ENCODE measurements at regions not wholly inside any gene's neighbourhood (a gene's known extent, or its start where the extent isn't known, plus 50 kb on each side); places are given as distances from the start of the nearest gene placed in this dataset.

DNA sequence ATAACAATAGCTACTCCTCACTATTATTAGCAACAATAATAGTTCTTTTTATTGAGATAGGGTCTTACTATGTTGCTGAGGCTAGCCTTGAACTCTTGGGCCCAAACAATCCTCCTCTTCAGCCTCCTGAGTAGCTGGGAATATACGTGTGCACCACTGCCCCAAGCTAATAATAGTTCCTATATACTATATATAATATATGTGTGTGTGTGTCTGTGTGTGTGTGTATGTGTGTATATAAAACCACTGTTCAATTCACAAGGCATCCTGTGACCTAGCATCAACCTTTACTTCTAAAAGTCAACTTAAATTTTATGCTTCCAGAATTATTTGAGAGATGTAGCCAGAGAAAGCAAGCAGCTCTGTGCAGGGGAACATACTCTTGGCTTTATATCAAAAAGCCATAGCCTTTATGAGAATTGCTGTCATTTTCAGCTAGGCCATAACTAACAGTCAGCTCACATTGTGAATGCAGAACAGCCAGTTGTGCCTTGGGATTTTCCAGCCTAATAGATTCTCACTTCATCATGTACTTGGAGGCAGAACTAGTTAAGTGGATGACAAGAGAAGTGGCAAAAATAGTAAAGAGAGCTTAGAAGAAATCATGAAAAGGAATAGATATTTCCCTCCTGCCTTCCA is 665.5 kb downstream of the NYAP2 start:
- Mint-ChIP-seq H3K4me3 (no peak overlapping the region), H3K9me3 (no peaks in the 10 kb centered on the region), H3K36me3 (ENCODE audit: low read depth) (no peaks in the 10 kb centered on the region), H3K4me1 (no peaks in the 10 kb centered on the region), H3K27me3 (no peaks in the 10 kb centered on the region), H3K27ac (no peak overlapping the region)
- no peak for DNase-seq
- ChIA-PET CTCF (no interaction called here), POLR2A (no interaction called here)

DNA sequence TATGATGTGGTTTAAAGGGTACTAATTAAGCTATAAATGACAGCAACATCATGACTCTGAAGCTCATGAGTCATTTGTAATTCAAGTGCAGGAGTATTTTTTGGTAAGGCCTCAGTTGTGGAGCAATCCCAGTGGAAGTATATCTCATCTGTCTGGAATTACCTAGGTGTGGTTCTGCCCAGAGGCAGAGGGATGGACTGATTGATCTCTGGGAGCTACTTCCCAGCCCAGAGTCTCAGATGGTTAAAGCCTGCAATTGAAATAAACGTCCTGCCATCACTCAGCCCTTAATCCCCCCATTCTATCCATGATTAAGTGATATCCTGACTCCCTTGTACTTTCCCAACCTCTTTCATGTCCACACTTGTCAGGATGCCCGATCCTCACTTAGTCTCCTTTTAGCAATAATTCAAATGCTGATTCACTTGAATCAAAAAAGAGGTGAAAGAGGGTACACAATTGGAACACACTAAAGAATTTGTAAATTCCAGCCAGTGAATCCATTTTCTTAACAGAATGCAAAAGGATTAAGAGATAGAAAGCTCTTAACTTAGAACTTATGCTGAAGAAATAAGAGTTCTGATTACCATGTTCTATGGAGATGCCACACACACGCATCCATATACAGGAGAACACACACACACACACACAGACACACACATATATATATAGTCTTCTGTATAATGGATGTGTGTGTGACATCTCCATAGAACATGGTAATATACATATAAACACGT is 664.4 kb downstream of the NYAP2 start:
- POLR2A ChIA-PET, result no interaction called here
- H3K27ac Mint-ChIP-seq, result no peak overlapping the region

DNA sequence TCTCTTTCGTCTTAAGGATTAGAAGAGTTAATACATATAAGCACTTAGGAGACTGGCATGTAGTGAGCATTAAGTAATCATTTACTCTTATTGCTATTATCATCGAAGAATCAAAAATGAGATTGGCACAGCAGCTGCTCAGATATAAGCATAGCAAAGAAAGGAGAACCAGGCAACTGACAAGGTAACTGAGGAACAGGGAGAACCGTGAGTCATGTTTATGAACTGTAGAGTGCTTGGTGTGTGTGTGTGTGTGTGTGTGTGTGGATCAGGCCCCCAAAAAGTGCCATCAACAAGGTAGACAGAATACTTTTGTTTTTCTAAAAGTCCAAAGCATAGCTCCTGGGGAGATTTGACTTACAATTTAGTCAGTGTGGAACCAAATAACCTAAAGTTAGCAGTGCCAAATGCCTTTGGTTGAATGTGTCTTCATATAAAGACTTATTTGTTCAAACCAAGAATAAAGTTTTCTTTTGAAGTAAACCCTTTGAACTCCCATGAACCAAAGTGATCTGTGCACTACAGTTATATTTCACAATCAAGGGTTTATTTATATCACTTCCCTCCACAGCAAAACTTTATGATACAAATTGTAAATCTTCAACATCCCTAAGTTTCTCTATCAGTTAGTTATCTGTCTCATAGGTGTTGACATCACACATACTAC is 660.6 kb downstream of the NYAP2 start:
- Mint-ChIP-seq H3K4me1 (no peaks in the 10 kb centered on the region), H3K9me3 (no peaks in the 10 kb centered on the region), H3K4me3 (no peak overlapping the region), H3K27ac (no peak overlapping the region), H3K27me3 (no peaks in the 10 kb centered on the region), H3K36me3 (ENCODE audit: low read depth) (no peaks in the 10 kb centered on the region)
- no peak for DNase-seq
- CTCF ChIA-PET, result no interaction called here
- POLR2A ChIA-PET, result no interaction called here

More for the DNA sequence above, 664.4 kb downstream of the NYAP2 start:
- no peaks in the 10 kb centered on the region for H3K27me3 Mint-ChIP-seq
- no peaks in the 10 kb centered on the region for H3K36me3 Mint-ChIP-seq (ENCODE audit: low read depth)
- CTCF ChIA-PET, result no interaction called here
- no peaks in the 10 kb centered on the region for H3K4me1 Mint-ChIP-seq
- DNase-seq, result no peak
- H3K9me3 Mint-ChIP-seq, result no peaks in the 10 kb centered on the region
- no peak overlapping the region for H3K4me3 Mint-ChIP-seq

DNA sequence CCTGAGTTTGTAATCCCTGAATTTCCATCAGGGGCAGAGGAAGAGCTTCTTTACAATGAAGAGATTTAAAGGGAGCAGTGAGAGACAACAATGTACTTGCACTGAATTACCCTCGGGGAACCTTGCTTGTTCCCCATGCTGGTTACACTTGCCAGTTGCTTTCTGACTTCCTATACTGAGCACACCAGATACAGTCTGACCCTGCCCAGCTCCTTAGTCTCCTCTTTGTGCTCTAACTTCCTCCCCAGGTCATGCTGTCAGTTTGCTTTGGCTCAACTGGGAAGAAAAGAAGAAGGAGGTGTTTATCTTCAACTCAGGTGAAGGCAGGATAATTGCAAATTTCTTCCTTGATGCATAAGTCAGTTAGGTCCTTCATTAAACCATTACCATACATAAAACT is 658.4 kb downstream of the NYAP2 start:
- DNase-seq, result no peak
- no peak overlapping the region for H3K27ac Mint-ChIP-seq
- H3K4me1 Mint-ChIP-seq, result no peaks in the 10 kb centered on the region
- H3K9me3 Mint-ChIP-seq, result no peaks in the 10 kb centered on the region
- CTCF ChIA-PET, result no interaction called here
- no peaks in the 10 kb centered on the region for H3K27me3 Mint-ChIP-seq
- no peak overlapping the region for H3K4me3 Mint-ChIP-seq
- no peaks in the 10 kb centered on the region for H3K36me3 Mint-ChIP-seq (ENCODE audit: low read depth)
- POLR2A ChIA-PET, result no interaction called here

DNA sequence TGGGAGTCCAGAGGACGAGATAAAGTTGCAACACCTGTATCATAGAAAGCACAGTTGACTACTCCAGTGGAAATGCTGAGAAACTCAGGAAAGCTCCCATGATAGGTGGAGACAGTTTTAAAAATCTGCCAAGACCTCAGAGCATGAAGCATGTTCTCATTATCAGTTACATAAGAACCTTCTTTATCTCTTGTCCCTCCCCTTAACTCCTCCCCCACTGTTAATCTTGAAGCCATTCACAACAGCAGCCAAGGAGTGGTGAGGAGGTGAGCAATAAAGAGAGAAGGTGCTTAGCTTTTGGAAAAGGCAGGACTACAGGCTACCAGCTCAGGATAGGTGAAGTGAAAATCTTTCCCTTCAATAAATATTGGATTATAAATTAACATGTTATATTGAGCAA is 657.9 kb downstream of the NYAP2 start:
- Mint-ChIP-seq H3K4me1 (no peaks in the 10 kb centered on the region), H3K27me3 (no peaks in the 10 kb centered on the region), H3K9me3 (no peaks in the 10 kb centered on the region), H3K4me3 (no peak overlapping the region), H3K27ac (no peak overlapping the region), H3K36me3 (ENCODE audit: low read depth) (no peaks in the 10 kb centered on the region)
- ChIA-PET POLR2A (no interaction called here), CTCF (no interaction called here)
- DNase-seq, result no peak

DNA sequence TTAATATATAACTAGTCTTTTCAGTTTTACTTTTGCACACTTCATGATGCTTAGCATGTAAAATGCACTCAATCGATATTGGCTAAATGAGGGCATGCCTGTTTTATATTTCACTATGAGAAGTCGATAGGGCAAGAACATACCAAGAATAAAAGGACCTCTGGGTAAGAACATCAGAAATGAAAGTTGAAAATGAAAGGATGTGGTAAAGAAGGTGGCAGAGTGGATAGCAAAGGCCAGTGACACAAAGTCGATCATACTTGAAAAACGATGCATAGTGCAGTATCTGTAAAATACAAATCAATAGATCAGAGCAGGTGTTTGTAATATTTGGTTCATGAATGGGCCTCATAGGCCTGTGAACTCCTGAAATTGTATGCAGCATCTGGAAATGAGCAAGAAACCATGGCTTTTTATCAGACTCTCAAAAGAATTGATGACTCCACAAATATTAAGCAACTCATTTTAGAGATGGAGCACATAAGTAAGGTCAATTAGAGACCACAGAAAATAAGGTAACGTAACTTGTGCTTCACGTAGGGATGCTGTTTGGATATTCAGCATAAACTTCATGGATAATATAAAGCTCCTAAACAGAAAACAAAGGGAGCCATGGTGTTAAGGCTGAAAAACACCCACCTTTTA is 653.4 kb downstream of the NYAP2 start:
- Mint-ChIP-seq H3K27me3 (no peaks in the 10 kb centered on the region), H3K4me1 (no peaks in the 10 kb centered on the region), H3K4me3 (no peak overlapping the region), H3K27ac (no peak overlapping the region), H3K36me3 (ENCODE audit: low read depth) (no peaks in the 10 kb centered on the region), H3K9me3 (no peaks in the 10 kb centered on the region)
- no peak for DNase-seq
- CTCF ChIA-PET, result no interaction called here
- POLR2A ChIA-PET, result no interaction called here

DNA sequence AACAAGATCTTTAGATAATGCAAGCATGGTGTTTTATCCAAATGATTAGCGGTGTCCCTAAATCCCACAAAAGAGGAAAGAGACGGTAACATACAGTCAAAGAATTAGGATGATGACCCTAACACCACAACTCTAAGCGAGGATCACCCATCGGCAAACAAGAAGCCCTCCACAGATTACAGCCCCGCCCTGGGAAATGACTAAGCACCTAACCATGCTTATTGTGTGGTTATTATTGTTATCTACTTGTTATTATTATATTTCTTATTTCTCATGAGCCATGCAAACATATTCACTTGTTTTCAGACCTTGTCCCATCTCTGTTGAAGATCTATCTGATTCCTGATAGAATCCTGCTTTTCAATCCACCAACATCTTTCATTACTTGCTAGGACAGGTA is 651.3 kb downstream of the NYAP2 start:
- Mint-ChIP-seq H3K9me3 (no peaks in the 10 kb centered on the region), H3K27me3 (no peaks in the 10 kb centered on the region)
- POLR2A ChIA-PET, result no interaction called here

DNA sequence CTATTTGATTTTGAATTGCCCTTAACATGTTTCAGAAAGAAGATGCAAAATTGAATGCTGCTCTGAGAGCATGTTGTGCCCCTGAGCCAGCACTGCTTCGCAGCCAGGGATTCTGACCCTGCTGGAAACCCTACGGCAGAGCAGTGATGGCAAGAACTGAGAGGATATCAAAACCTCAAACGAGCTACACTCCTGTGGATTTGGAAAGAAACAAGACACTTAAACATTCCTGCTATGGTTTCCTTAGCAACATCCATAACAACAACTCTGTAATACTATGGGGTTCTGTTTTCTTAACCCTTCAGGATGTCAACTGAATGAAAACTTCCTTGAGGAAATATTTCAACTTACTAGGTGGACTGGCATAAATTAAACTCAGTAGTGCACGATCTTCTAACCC is 649.1 kb downstream of the NYAP2 start:
- Mint-ChIP-seq H3K4me3 (no peak overlapping the region), H3K4me1 (no peaks in the 10 kb centered on the region), H3K27ac (no peak overlapping the region), H3K36me3 (ENCODE audit: low read depth) (no peaks in the 10 kb centered on the region), H3K27me3 (no peaks in the 10 kb centered on the region), H3K9me3 (no peaks in the 10 kb centered on the region)
- ChIA-PET CTCF (no interaction called here), POLR2A (no interaction called here)
- no peak for DNase-seq

More for the DNA sequence above, 651.3 kb downstream of the NYAP2 start:
- H3K27ac Mint-ChIP-seq, result no peak overlapping the region
- CTCF ChIA-PET, result no interaction called here
- no peaks in the 10 kb centered on the region for H3K4me1 Mint-ChIP-seq
- DNase-seq, result no peak
- no peak overlapping the region for H3K4me3 Mint-ChIP-seq
- H3K36me3 Mint-ChIP-seq (ENCODE audit: low read depth), result no peaks in the 10 kb centered on the region

DNA sequence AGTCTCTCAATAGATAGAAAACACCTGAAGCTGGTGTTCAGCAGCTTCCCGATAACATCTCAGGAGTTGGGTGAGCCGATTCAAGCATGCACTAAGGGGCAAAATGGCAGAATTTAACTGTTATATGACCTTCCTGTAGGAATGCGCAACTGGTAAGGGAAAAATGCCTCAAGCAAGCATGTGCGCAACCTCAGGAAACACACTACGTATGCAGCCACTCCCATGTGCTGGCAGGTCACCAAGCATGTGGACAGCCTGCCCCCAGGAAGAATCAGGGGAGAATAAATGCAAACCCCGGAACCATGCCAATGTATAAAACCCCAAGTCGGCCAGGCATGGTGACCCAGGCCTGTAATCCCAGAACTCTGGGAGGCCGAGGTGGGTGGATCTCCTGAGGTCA is 645.6 kb downstream of the NYAP2 start:
- no peak overlapping the region for H3K4me3 Mint-ChIP-seq

DNA sequence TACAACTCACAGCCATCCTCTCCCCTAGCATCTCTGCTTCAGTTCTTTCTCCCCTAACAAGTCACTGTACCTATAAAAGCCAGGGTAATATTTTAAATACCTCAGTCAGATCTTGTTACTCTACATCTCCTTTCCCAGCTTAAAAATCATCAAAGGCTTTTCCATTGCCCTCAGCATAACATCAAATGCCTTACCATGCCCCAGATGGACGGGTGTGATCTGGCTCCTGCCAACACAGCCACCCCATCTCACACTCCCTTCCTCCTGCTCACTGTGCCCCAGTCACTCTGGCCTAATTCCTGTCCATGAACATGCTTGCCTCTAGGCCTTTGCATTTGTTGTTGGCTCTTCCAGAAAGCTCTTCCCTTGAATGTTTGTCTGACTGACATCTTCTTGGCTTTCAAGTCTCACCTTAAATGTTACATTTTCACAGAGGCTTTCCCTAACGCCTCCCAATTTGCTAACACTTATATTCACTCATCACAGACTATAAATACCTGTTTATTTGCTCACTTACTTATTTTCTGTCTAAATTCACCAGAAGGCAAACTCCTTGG is 640.9 kb downstream of the NYAP2 start:
- CTCF ChIA-PET, result interaction anchor here (1.2 kb wide), 1 partner anchor 74 kb away, joined by 4 read pairs; no protein-coding TSS in a partner anchor

More for the DNA sequence above, 645.6 kb downstream of the NYAP2 start:
- no peaks in the 10 kb centered on the region for H3K4me1 Mint-ChIP-seq
- CTCF ChIA-PET, result no interaction called here
- POLR2A ChIA-PET, result no interaction called here
- H3K36me3 Mint-ChIP-seq (ENCODE audit: low read depth), result no peaks in the 10 kb centered on the region
- H3K27ac Mint-ChIP-seq, result no peak overlapping the region
- no peaks in the 10 kb centered on the region for H3K27me3 Mint-ChIP-seq
- H3K9me3 Mint-ChIP-seq, result no peaks in the 10 kb centered on the region
- no peak for DNase-seq

DNA sequence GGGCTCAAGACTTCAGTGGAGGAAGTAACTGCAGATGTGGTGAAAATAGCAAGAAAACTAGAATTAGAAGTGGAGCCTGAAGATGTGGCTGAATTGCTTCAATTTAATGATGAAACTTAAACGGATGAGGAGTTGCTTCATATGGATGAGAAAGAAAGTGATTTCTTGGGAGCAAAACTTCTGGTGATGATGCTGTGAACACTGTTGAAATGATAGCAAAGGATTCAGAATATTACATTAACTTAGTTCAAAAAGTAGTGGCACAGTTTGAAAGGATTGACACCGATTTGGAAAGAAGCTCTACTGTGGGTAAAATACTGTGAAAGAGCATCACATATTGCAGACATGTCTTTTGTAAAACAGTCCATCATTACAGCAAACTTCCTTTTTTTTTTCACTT is 638.0 kb downstream of the NYAP2 start:
- CTCF ChIA-PET, result no interaction called here
- H3K27me3 Mint-ChIP-seq, result peaks cover 8% of the 10 kb centered on the region
- POLR2A ChIA-PET, result no interaction called here

More for the DNA sequence above, 640.9 kb downstream of the NYAP2 start:
- Mint-ChIP-seq H3K9me3 (no peaks in the 10 kb centered on the region), H3K4me1 (no peaks in the 10 kb centered on the region), H3K4me3 (no peak overlapping the region), H3K27ac (no peak overlapping the region), H3K36me3 (ENCODE audit: low read depth) (no peaks in the 10 kb centered on the region), H3K27me3 (peaks cover 2% of the 10 kb centered on the region)
- no peak for DNase-seq
- POLR2A ChIA-PET, result no interaction called here

DNA sequence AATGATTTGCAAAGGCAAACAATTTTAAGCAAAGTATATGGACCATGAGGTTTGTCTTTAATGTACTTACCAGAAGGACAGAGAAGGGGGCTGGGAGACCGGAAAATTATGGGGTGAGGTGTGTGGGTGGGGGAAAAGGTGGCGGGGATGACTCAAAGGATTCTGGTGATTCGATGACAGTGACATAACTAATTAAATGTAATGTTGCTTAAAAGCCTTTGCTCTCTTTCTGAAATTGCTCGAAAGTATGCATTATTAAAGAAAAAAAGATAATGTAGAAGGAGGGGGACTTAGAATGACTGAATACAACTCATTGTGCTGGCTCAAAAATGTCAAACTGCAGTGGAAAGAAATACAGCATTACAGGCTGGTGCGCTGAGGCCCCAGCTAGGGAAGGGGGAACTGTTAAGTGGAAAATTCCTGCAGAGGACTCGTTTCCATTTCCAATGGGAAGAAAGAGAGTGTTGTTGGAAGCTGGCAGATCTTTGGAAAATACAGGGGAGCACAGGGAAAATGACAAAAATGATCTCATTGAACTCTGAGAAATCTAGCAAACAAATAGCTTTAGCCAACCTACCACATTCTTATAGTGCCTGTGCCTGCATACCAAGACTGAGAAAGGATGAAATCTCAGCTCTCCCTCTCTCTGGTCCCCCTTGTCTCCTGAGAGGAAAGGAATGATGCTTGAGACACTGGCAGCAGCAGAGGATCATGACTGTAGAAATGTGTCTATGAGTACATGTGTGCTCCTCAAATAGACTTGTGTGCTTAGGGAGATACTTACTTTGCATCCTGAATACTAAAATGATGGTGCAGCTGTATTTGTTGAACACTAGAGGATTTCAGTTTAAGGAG is 632.4 kb downstream of the NYAP2 start:
- ChIA-PET CTCF (no interaction called here), POLR2A (no interaction called here)
- Mint-ChIP-seq H3K4me1 (peaks cover 5% of the 10 kb centered on the region), H3K4me3 (no peak overlapping the region), H3K36me3 (ENCODE audit: low read depth) (no peaks in the 10 kb centered on the region), H3K9me3 (no peaks in the 10 kb centered on the region), H3K27ac (no peak overlapping the region), H3K27me3 (peaks cover 39% of the 10 kb centered on the region)
- no peak for DNase-seq

More for the DNA sequence above, 638.0 kb downstream of the NYAP2 start:
- DNase-seq, result no peak
- Mint-ChIP-seq H3K36me3 (ENCODE audit: low read depth) (no peaks in the 10 kb centered on the region), H3K4me1 (no peaks in the 10 kb centered on the region), H3K27ac (no peak overlapping the region), H3K9me3 (no peaks in the 10 kb centered on the region), H3K4me3 (no peak overlapping the region)

Data from activated CD4-positive, alpha-beta T cell treated with anti-CD3 and anti-CD28 coated beads, Interleukin-2, amount 10 ng/mL, durations not matched to agents 7 days and 5 days (primary cell).